Activated CD4-positive, CD25-positive, alpha-beta regulatory T cell treated with anti-CD3 and anti-CD28 coated beads, Interleukin-2, amount 50 U/mL, for 72 hours (primary cell): ENCODE measurements at regions not wholly inside any gene's neighbourhood (a gene's known extent, or its start where the extent isn't known, plus 50 kb on each side); places are given as distances from the start of the nearest gene placed in this dataset.

Experiments used
- DNase-seq: peaks from one replicate; pipeline ENCODE4 v3.0.0; 2021

DNA sequence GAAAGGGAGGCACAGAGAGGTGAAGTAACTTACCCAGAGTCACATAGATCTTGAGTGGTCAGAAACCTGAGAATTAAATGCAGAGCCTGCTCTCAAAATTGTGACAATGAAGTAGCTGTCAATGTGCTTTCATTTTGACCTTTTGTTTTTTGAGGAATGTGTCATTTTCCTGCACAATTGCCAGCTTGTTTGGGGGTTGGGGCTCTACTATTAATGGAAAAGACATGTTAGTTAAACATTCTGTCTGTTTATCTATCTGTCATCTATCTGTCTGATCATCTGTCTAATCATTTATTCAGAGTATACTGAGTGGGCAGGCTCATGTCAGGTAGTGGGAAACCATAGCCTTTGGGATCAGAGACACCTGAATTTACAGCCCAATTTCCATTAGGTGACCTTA, 428.4 kb downstream of the TSN start:
- DNase-seq: no peak

DNA sequence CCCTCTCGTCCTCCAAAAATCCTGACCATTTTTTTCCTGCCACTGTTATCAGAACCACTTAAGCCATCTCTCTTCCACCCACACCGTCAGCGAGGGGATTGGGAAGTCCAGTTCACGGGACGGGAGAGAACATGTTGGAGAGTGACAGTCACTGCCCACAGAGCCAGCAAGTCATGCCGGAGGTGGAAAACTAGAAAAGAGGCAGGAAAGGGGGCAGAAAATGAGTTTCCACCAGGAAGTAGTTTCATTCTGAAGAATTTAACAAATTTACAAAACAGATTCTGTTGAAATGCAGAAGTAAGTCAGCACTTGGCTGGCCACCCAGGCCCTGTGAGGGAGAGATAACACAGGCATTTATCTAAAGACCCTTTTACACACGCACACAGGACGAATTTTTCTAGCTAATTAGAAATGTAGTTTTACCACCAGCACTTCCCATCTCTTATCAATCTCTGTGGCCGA, 431.3 kb downstream of the TSN start:
- no peak for DNase-seq

DNA sequence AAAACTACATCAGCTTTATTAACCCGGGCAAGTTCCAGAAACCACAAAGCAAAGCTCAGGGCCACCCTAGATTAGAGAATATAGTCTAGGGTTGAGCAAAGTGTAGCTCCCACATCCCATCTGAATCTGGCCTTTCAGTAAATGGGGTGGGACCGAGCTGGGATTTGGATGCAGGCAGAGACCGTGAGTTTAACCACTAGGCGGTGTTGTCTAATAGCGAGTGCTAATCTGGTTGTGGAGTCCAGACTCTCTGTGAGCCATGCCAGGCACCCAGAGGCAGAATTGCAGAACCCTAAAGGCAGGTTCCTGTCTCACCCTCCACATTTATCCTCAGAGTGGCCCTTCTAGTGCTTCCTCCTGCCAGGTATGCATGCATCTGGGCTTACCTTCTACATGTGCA, 435.9 kb downstream of the TSN start:
- DNase-seq: no peak

DNA sequence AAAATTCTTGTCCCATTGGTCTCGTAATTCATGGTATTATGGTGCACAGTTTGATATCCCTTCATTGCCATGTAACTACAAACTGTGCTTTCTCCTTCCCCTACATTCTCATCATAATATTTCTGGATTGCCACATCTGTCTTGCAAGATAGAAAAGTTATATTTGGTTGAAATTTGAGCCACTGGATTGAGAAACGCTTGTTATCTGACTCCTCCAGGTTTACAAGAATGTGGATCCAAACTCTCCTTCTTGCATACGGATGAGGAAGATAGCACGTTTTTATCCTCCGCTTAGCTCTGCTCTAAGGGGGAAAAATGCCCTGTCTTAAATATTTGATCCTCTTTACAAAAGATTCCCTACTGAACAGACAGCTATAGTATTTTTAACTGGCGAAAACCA, 438.2 kb downstream of the TSN start:
- no peak for DNase-seq

DNA sequence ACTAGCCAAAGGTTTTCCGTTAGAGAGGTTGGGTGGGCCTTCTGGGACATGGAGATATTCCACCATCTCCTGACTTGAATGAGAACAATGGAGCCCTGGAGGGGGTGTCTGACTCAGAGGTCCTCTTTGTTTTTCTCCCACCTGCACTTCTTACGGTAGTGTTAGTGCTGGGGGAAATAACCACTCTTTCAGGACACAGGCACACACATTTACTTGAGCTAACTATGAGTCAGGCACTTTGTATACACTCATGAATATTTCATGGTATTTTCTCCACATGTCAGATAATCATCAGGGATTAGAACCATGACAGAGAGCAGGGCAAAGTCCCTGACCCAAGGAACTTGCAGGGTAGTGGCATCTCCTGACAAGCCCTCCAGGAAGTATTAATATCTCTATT, 439.1 kb downstream of the TSN start:
- DNase-seq: no peak

DNA sequence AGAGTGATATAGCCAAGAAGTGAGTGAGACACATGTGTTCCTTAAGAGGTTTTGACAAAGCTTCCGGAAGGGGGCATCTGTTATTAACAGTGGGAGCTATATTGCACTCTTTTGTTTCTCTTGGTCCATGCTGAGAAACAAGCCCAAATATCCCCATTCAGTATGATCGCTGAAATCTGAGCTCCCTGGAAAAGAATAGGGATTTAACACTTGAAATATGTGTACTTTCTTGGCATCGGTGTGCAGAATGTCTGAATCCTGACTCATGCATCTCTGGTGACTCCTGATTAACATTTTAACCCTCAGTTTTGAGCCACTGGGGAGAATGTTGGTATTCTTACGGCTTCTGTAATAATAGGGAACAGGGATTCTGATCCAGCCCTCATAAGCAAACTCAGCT, 448.1 kb downstream of the TSN start:
- no peak for DNase-seq

DNA sequence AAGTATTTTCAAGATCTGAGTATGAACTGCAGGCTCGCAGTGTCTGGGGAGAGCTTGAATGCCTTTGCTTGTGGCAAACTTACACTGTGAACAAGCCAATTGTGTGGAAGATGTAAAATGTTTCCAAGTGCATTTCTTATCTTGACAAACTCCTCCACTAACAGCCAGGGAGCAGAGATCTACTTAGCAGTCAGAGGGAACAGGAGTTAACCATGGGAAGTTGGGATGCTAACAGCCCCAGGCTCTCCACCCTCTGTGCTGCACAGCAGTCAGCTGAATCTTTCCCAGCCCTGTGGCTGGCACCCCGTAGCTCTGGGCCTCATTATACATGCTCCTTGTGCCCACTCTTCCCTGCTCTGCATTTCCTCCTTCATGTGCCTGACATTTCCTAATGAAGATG, 450.2 kb downstream of the TSN start:
- DNase-seq: no peak

DNA sequence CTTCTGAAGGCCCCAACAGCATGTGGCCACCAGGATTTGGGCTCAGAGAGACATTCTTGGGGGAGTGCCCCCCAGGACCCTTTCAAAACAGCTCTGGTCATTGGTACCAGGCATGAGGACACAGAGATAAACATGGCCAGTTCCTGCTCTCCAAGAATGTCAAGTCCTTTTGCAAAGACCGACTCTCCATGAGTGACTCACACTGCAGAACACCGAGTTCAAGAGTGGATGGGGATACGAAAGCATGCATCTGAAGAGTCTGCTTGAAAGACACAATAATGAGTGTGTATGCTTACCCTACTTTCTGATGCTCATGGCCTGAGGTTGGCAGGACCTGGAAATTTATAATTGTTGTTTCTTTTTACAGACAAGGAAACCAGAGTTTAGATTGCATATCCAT, 450.6 kb downstream of the TSN start:
- no peak for DNase-seq

DNA sequence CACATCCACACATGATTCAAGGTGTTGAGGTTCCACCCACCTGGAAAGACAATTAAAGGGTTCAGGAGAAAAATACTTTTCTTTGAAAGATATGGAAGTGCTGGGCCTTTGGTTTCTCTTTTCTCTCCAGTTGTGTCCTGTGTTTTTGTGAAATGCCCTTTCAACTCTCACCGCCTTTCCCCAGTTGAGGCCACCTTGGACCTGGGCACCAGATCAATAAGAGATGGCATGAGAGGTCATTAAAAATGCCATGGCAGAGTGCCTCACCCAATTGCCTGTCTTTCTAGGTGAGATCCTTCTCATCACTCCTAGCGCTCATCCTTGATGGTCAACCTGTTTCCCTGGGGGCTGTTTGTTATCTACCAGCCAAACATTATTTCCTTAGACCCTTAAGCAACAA, 453.9 kb downstream of the TSN start:
- no peak for DNase-seq

DNA sequence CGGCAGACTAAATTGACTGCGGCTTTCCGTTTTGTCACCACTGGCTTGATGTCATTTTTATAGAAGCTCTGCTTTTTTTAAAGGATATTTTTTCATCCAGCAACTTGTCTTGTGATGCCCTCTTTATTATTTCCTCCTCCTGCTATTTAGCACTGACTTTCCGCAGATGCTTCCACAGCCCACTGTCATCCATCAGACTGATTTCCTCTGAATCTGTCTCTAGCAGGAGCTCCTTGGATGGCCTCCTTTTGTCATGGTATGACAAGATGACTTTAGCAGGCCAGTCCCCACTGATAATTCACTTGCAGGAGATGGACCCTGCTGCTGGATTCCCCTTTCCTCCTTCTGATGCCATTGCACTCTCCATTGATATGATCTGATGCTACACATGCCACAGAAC, 454.6 kb downstream of the TSN start:
- DNase-seq: no peak

DNA sequence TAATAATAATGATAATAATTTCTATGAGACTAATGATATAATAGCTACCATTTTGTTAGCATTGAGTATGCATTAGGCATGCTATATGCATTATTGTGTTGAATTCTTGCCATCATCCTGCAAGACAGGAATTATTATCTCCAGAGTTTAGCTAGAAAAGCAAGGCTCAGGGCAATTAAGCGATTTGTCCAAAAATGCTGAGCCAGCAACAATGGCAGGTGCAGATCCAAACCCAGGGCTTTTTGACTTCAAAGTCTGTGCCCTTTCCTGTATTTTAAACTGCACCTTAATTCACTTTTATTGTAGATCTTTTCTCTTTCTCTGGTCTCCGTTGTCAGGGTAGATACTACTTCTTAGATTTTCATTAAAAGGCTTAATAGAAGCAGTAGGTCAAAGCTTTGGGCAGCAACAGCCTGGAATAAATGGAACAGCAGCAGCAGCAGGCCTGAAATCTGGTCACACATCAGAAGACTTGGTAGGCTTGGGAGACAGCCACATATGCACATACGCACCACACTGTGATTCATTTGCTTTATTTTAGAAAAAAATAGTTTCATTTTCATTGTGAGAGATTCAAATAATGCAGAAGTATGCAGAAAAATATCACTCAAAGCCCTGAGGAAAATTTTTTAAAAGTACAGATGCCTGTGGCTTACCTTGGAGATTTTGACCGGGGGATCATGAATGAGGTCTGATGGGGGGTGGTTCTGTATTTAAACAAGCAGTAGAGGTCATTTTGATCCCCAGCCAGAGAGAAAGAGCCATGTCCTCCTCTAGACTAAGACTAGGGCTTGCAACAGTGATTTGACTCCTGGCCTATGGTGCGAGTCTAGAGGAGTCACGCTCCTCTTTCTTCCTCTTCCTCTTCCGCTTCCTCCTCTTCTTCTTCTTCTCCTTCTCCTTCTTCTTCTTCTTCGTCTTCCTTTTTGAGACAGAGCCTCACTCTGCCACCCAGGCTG, 455.7 kb downstream of the TSN start:
- no peak for DNase-seq

DNA sequence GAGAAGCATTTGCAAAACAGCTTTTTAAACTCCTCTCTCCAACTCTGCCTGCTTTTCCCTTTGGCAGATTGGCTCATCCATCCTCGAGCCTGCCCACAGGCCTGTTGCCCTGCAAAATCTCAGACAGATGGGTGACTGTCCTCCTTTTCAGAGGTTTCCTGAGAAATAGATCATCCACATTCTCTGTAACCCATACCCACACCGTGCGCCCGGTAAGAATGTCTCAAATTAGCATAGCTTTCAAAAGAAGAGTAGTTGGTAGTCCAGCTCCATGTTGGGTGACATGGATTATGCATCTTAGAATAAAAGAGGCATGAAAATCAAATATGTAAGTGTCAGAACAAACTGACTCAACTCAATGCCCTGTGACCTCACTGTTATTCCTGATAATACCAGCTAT, 457.9 kb downstream of the TSN start:
- DNase-seq: no peak

DNA sequence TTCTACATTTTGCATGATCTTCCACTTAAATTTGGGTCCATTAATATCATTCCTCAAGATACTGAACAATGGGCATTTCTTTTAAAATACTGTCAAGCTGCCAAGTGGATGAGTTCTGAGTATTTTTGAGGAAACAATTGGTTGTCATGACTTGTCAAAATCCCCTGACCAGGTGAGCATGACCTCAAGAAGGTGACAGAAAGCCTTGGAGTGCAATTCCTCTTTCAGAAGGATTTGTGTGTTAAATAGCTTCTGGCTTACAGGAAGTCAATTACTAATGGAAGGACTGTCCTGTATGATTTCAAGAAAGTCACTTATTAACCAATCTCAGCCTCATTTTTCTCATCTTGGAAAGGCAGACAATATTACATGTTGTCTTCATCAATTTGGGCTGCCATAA, 460.6 kb downstream of the TSN start:
- no peak for DNase-seq

DNA sequence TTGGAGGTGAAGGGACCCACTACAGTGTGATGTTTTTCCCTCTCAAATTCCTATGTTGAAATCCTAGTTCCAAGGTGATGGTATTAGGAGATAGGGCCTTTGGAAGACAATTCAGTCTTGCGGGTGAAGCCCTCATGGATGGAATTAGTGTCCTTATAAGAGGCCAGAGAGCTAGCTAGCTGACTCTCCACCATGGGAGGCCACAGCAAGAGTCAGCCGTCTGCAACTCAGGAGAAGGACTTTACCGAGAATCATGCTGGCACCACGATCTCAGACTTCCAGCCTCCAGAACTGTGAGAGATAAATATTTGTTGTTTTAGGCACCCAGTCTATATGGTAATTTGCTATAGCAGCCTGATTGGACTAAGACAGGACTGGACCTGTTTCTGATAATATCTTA, 461.4 kb downstream of the TSN start:
- no peak for DNase-seq

DNA sequence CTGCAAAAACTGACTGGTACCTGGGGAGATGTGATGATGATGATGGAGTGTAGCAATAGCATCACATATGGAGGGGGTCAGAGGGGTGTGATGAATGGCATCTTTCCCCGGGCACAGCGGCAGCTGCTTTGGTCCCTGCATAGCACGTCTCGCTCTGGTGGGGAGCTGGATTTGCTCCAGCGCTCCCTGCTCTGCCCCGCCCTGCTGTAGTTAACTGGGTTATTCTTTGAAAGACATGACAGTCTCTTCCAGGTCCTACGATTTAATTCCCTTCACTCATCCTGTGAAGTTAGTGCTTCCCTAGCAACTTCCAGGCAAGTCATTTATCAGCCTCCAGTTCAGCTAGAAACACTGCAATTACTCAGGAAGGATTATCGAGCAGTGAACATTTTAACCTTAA, 463.1 kb downstream of the TSN start:
- no peak for DNase-seq

DNA sequence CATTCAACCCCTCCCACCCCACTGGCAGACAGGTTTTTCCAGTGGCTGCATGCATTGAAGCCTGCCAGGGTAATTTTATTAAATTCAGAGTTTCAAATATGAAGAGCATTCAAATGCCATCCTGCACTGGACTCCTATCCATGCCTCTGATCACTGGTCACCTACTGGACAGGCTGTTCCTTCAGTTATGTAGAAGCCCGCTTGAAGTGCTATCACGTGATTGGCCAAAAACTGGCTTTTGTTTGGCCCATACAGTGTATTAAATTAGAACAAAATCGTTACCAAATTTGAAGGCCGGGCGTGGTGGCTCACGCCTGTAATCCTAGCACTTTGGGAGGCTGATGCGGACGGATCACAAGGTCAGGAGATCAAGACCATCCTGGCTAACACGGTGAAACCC, 464.1 kb downstream of the TSN start:
- DNase-seq: no peak

DNA sequence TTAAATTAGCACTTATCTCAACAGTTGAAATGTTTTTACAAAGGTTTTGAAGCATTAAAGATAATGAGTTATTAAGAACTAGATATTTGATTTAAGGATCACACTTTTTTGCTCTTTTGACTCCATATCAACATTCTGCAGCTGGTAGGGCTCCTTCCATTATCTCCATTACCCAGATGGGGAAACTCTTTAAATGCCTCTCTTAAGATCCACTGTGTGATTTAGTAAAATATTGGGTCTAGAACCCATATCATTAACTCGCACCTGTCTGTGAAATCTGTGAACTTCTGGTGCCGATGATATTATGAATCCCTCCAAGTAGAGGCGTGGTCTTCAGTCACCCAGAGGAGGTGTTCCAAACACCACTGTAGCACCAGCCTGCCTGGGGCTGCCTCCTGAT, 466.2 kb downstream of the TSN start:
- DNase-seq: no peak

DNA sequence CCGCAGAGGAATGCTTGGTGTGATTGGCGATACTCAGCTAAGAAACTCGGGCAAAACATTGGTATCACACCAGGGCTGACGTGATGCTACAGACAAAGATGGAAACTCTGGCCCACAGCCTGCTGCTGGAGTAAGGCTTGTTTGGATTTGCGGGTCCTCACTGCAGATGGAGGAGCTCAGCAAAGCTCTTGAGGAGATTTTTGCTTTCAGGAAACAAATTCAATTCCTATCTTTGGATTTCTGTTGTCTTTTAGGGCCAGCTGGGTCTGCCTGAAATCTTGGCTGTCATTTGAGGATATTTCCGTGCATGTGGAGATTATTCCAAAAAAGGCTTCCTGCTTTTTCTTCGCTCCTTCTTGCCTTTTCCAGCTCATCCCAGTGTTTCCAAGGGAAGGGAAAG, 475.8 kb downstream of the TSN start:
- DNase-seq: no peak

DNA sequence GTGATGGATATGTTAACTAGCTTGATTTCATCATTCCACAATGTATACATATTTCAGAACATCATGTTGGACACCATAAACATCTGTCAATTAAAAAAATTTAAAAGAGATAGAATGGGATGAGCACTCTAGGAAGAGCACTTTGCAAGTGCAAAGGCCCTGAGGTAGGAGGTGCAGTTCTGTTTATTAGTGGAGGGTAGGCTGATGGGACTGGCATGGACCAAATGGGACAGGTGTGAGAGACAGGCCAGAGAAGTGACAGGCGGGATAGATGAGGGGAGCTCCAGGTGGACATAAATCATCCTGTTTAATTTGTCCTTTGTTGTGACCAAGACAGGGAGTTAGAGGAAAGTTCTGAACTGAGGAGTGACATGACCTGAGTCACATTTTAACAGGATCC, 477.9 kb downstream of the TSN start:
- DNase-seq: no peak

DNA sequence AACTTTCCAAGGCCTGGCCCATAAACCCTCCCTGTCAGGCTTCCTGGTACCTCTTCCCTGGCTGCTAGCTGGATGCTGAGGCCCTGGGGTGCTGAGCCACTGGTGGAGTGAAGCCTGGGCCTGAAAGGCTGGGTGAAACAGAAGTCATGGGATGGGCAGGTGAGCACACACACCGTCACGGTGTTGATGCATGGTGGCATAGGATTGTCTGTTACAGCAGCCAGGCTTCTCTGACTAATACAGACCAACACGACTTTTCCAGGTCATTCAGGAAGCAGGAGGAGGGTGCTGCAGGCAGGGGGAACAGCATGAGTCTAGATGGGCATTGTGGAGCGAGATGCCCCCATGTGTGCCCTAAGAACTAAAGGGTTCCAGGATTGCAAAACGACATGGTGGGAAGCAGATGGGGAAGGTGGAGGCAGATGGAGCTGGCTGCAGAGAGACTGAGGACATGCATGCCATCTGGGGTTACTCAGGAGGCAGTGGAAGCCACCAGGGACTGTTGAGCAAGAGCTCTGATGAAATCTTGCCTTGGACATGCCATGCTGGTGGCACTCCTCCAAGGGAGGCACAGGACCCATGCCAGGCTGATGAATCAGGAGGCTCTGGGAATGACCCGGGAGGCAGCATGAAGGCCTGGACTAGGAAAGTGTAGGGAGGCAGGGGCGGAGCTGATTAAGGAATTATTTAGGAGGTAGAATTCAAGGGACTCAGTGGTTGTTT, 480.9 kb downstream of the TSN start:
- DNase-seq: no peak

DNA sequence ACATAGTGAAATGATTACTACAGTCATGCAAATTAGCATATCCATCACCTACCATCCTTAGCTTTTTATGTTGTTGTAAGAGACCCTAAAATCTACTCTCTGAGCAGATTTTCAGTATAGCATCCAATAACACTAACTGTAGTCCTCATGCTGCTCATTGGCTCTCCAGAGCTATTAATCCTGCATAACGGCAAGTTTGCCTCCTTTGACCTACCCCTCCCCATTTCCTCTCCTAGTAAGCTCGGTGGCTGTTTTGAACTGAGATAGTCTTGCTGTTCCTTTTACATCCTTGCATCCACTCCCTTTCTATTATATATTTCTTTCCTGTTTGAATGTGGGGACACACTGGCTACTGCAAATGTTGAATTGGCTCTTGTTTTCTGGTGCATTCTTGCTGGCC, 481.5 kb downstream of the TSN start:
- DNase-seq: no peak

DNA sequence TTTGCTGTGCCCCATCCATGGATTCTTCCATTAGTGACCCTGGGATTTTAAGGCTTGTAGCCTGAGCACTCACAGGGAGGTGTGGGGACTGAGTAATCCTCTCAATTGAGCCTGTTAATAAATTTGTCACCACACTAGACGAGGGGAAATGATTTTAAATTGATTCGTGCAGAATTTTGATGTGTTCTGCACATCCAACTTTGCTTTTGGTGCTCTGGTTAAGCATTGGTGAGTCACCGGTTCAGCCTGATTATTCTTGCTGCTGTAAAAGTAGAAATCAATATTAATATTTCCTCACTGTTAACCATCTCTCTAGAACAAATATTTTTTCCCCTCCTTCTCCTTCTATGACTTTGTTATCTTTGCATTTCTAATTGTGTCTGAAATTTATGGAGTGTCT, 482.0 kb downstream of the TSN start:
- no peak for DNase-seq

DNA sequence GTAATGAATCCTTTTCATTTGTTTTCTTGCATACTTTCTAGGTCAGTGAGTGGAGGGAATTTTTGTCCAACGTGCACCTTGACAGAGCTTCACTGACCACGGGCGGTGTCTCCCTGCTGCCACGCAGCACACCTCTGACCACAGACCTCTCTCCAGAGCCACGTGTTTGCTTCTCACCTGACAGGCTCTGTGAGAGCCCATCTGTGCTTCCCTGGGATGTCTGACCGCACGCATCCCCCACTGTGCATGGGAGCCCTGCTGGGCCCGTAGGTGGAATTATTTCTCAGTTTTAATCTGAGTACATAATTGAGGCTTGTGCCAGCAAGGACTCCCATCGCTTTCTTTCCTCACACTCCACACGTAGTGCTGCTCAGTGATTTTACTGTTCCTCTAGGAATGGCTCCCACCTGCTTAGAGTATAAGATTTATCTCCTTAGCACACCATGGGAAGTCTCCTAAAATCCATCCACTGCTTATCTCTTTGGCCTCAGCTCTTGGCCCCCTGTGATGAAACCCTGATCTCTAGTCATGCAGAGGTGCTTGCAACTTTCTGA, 482.6 kb downstream of the TSN start:
- DNase-seq: no peak

DNA sequence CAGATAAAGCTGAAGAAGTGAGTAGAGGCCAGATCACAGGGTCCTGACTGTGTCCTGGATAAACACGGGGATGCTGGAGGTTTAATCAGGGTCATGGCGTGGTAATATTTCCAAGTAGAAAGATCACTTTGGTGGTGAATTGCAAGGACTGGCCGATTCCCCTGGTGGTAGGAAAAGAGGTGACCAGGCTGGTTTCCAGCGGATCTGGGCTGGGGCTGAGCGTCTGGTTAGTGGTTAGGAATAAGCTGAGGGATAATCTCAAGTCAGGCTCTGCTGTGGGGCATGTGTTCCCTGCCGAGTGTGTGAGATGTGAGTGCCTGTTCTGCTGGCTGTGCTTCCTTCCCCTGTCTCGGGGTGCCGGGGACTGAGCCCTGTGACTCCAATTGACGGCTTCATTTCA, 484.0 kb downstream of the TSN start:
- no peak for DNase-seq
